Nephron (organoid): ENCODE measurements at regions not wholly inside any gene's neighbourhood (a gene's known extent, or its start where the extent isn't known, plus 50 kb on each side); places are given as distances from the start of the nearest gene placed in this dataset.

ENCODE experiments used
- H3K27ac Mint-ChIP-seq, 3 experiments: 2 replicates each; pipeline ENCODE4 v1.8.0; 2020; ENCODE audit warnings: mixed read lengths in 3 of 3, mild to moderate bottlenecking in 2 of 3, moderate library complexity in 1 of 3
- H3K27me3 Mint-ChIP-seq: 2 replicates; pipeline ENCODE4 v1.8.0; 2021; ENCODE audit warnings: low read depth, mild to moderate bottlenecking, moderate library complexity, mixed read lengths
- H3K36me3 Mint-ChIP-seq: 2 replicates; pipeline ENCODE4 v1.8.0; 2020; ENCODE audit warnings: low read depth, mixed read lengths
- H3K4me1 Mint-ChIP-seq: 2 replicates; pipeline ENCODE4 v1.8.0; 2020; ENCODE audit warnings: mixed read lengths
- H3K4me3 Mint-ChIP-seq, 3 experiments: 2 replicates each; pipeline ENCODE4 v1.8.0; 2020; ENCODE audit warnings: mild to moderate bottlenecking in 3 of 3, mixed read lengths in 3 of 3, moderate library complexity in 2 of 3
- H3K9me3 Mint-ChIP-seq: 2 replicates; pipeline ENCODE4 v1.8.0; 2020; ENCODE audit warnings: mixed read lengths
- TF ChIP-seq, protein P1 (sequence below), 3 experiments: fragments of 200-600 bp; sonication (generic); IDR thresholded peaks; one replicate each; pipeline ENCODE4 v1.5.0; 2021; ENCODE audit warnings: antibody characterized with exemption in 3 of 3; ENCODE audit not compliant: unreplicated experiment in 3 of 3

DNA sequence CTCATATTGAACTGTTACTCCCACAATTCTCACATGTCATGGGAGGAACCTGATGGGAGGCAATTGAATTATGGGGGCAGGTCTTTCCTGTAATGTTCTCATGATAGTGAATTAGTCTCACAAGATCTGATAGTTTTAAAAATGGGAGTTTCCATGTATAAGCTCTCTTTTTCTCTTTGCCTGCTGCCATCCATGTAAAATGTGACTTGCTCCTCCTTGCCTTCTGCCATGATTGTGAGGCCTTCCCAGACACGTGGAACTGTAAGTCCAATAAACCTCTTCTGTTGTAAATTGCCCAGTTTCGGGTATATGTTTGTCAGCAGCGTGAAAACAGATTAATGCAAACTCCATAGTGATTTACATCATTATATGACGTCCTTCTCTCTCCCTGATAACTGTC, 759.7 kb upstream of the RGS18 start:
- Mint-ChIP-seq H3K27me3 (no peaks in the 10 kb centered on the region), H3K36me3 (no peaks in the 10 kb centered on the region), H3K4me3 (no peak overlapping the region), H3K27ac (no peak overlapping the region), H3K9me3 (peaks cover 15% of the 10 kb centered on the region), H3K4me1 (no peaks in the 10 kb centered on the region)
- TF ChIP-seq, protein P1, sequence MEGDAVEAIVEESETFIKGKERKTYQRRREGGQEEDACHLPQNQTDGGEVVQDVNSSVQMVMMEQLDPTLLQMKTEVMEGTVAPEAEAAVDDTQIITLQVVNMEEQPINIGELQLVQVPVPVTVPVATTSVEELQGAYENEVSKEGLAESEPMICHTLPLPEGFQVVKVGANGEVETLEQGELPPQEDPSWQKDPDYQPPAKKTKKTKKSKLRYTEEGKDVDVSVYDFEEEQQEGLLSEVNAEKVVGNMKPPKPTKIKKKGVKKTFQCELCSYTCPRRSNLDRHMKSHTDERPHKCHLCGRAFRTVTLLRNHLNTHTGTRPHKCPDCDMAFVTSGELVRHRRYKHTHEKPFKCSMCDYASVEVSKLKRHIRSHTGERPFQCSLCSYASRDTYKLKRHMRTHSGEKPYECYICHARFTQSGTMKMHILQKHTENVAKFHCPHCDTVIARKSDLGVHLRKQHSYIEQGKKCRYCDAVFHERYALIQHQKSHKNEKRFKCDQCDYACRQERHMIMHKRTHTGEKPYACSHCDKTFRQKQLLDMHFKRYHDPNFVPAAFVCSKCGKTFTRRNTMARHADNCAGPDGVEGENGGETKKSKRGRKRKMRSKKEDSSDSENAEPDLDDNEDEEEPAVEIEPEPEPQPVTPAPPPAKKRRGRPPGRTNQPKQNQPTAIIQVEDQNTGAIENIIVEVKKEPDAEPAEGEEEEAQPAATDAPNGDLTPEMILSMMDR (IDR thresholded peaks at IDR 0.05; ENCODE audit: unreplicated experiment in 3 of 3), result no peak

DNA sequence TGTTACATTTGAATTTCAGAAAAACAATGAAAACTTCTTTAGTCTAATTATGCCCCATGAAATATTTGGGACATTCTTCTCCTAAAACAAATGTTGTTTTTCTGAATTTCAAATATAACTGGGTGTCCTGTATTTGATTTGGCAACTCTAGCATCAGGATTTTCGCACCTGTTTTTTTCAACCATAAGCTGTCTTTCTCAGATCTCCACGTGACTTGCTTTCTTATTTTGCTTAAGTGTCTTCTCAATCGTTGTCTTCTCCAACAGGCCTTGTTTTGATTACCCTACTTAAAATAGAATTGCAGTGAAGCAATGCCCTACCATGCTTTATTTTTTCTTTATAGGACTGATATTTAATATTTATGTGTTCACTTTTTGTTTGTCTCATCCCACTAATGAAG, 752.8 kb upstream of the RGS18 start:
- H3K4me1 Mint-ChIP-seq, result no peaks in the 10 kb centered on the region

DNA sequence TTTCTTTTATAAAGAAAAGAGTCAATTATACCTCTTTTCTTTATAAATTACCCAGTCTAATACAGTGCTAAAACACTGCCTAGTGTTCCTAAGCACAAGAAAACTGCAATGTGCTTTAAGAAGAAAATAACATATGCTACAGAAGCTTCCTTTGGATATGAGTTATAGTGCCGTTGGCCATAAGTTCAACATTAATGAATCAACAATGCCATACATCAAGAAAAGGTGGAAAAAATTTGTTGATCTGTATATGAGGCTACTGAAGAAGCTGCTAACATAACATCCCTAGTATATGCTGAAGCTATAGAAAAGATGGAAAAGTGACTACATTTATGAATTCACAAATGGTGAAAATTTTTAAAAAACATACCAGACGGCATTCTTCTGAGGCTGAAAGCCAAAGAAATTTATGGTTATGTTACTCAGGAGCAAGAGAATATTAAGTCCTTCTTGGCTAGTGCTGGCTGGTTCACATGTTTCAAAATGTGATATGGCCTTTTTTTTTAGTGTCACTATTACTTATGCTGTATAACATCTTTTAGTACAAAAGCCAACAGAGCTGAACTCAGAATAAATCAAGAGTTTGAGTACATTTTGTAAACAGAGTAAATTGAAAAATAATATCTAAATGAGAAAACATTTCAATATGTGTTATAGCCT, 743.2 kb upstream of the RGS18 start:
- H3K4me1 Mint-ChIP-seq, result peaks cover 7% of the 10 kb centered on the region
- no peaks in the 10 kb centered on the region for H3K36me3 Mint-ChIP-seq
- no peaks in the 10 kb centered on the region for H3K27me3 Mint-ChIP-seq
- TF ChIP-seq, protein P1 (IDR thresholded peaks at IDR 0.05; ENCODE audit: unreplicated experiment in 3 of 3), result no peak
- no peaks in the 10 kb centered on the region for H3K9me3 Mint-ChIP-seq
- no peak overlapping the region for H3K4me3 Mint-ChIP-seq
- peak overlapping the region in 1 of 3 experiments; percentile 6 for H3K27ac Mint-ChIP-seq

More for the DNA sequence above, 752.8 kb upstream of the RGS18 start:
- no peak overlapping the region for H3K4me3 Mint-ChIP-seq
- TF ChIP-seq, protein P1 (IDR thresholded peaks at IDR 0.05; ENCODE audit: unreplicated experiment in 3 of 3), result no peak
- H3K27ac Mint-ChIP-seq, result no peak overlapping the region
- no peaks in the 10 kb centered on the region for H3K27me3 Mint-ChIP-seq
- H3K36me3 Mint-ChIP-seq, result no peaks in the 10 kb centered on the region
- H3K9me3 Mint-ChIP-seq, result no peaks in the 10 kb centered on the region

DNA sequence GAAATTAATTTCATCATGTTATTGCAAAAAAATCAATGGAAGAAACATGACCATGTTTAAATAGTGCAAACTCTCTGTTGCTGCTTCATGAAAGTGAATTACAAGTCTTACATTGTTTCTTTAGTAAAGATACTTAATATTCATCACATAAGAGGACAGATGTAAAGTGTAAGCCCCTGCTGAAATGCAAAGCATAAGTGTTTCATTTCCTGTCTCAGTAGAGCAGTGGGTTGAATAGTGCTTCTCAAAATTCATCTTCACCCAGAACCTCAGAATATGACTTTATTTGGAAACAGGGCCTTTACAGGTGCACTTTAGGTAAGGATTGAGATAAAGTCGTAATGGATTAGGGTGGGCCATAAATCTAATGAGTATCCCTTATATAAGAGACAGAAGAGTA, 738.4 kb upstream of the RGS18 start:
- H3K9me3 Mint-ChIP-seq, result no peaks in the 10 kb centered on the region
- H3K36me3 Mint-ChIP-seq, result no peaks in the 10 kb centered on the region
- TF ChIP-seq, protein P1 (IDR thresholded peaks at IDR 0.05; ENCODE audit: unreplicated experiment in 3 of 3), result no peak
- no peak overlapping the region for H3K4me3 Mint-ChIP-seq
- H3K4me1 Mint-ChIP-seq, result peaks cover 5% of the 10 kb centered on the region
- no peak overlapping the region for H3K27ac Mint-ChIP-seq
- H3K27me3 Mint-ChIP-seq, result no peaks in the 10 kb centered on the region

DNA sequence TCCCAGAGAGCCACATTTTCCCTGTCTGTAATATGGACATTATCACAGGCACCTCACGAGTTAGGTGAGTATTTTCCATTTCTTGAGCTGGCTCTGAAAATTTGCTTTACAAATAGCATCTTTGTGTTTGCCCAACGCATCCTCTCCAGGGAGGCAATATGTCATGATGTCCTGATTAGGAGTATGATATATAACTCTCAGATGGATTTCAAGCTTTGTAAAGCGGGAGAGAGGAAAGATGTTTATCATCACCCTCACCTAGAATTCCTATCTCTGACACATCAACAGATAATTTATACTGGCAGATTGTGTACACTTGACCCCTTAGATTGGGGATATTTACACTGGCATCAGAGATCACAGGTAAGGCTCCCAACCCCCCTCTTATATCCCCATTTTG, 730.7 kb upstream of the RGS18 start:
- peaks cover 3% of the 10 kb centered on the region for H3K9me3 Mint-ChIP-seq
- no peak overlapping the region for H3K27ac Mint-ChIP-seq
- no peaks in the 10 kb centered on the region for H3K36me3 Mint-ChIP-seq
- TF ChIP-seq, protein P1 (IDR thresholded peaks at IDR 0.05; ENCODE audit: unreplicated experiment in 3 of 3), result no peak
- no peaks in the 10 kb centered on the region for H3K27me3 Mint-ChIP-seq
- H3K4me1 Mint-ChIP-seq, result no peaks in the 10 kb centered on the region
- H3K4me3 Mint-ChIP-seq, result no peak overlapping the region

DNA sequence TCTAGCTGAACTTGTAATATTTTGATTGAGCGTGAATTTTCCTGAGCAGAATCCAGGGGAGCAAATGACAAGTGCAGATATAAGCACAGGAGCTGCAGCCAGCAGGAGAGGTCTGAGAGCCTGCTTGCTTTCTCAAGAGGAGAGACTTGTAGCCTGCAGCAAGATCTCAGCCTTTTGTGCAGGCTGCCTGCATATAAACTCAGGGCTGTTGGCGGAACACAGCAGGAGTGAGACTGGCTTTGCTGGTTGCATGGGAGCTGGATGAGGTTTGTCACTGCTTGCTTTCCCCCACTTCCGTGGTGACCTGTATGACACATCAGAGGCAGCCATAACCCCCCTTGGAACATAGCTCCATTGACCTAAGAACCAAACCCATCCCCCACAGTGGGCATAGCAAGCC, 725.4 kb upstream of the RGS18 start:
- H3K27me3 Mint-ChIP-seq, result no peaks in the 10 kb centered on the region
- H3K9me3 Mint-ChIP-seq, result peaks cover 21% of the 10 kb centered on the region
- H3K4me3 Mint-ChIP-seq, result no peak overlapping the region
- H3K36me3 Mint-ChIP-seq, result no peaks in the 10 kb centered on the region
- no peaks in the 10 kb centered on the region for H3K4me1 Mint-ChIP-seq
- TF ChIP-seq, protein P1 (IDR thresholded peaks at IDR 0.05; ENCODE audit: unreplicated experiment in 3 of 3), result no peak
- peak overlapping the region in 1 of 3 experiments; percentile 44 for H3K27ac Mint-ChIP-seq
